SJSA1 (cell line): ENCODE measurements at regions not wholly inside any gene's neighbourhood (a gene's known extent, or its start where the extent isn't known, plus 50 kb on each side); places are given as distances from the start of the nearest gene placed in this dataset.

Experiments used
- DNase-seq, 2 experiments: peaks; one replicate each; pipeline ENCODE4 v3.0.0-alpha.2; 2015 to 2020; ENCODE audit warnings: low spot score in 2 of 2, low read depth in 1 of 2
- H3K27ac ChIP-seq: fragments of 250-450 bp; sonication (Bioruptor Pico); 2 replicates; pipeline ENCODE4 v1.5.1; 2020; ENCODE audit warnings: mild to moderate bottlenecking, moderate library complexity
- H3K27me3 ChIP-seq: fragments of 250-450 bp; sonication (Bioruptor Pico); replicated peaks from 2 replicates; pipeline ENCODE4 v1.5.1; 2020; ENCODE audit warnings: mild to moderate bottlenecking, moderate library complexity
- H3K36me3 ChIP-seq: fragments of 250-450 bp; sonication (Bioruptor Pico); 2 replicates; pipeline ENCODE4 v1.5.1; 2020; ENCODE audit warnings: mild to moderate bottlenecking
- H3K4me1 ChIP-seq: fragments of 250-450 bp; sonication (Bioruptor Pico); replicated peaks from 2 replicates; pipeline ENCODE4 v1.6.1; 2021; ENCODE audit warnings: mild to moderate bottlenecking
- H3K4me3 ChIP-seq: fragments of 250-450 bp; sonication (Bioruptor Pico); 2 replicates; pipeline ENCODE4 v1.5.1; 2020; ENCODE audit warnings: mild to moderate bottlenecking
- H3K9me3 ChIP-seq: fragments of 250-450 bp; sonication (Bioruptor Pico); replicated peaks from 2 replicates; pipeline ENCODE4 v1.5.1; 2020; ENCODE audit warnings: mild to moderate bottlenecking

DNA sequence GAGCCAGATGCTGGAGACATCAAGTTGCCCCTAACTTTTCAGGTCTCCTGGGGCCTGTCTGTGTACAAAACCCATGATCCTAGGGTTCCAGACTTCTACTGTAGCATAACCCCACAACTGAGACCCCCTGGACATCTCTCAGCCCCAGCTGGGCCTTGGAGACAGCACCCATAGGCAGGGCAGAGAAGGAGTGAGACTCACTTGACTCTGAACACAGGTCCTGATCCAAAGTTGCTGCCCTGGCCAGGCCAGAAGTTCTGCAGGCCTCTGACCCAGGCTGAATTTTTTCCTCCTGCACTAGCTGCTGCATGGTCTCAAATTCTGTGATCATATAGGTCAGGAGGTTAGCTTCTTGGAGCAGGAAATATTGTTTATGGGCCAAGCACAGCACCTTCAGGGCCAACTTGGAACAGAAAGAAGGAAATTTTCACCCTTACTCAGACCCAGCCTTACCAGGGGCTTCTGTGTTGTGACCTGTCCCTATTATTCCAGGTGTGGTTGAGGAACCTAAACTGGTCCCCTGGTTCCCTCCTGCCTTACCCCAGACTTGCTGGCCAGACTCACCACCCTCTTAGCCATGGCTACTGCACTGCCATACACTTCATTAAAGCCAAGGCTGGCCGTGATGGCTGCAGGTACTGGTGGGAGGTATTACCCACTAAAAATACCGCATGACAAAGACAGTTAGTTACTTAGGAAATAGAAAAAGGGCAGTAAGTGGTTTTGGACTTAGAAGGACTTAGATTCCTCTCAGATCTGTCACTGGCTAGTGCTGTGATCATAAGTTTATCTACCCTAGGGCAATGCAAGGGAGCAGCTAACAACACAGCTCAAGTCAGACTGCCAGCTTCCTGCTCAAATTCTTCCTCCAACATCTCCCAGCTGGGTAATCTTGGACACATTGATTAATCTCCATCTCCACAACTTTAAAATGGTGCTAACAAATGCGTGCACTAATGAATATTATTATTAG, 2180.1 kb downstream of the TP53TG3F start:
- no peak for DNase-seq

DNA sequence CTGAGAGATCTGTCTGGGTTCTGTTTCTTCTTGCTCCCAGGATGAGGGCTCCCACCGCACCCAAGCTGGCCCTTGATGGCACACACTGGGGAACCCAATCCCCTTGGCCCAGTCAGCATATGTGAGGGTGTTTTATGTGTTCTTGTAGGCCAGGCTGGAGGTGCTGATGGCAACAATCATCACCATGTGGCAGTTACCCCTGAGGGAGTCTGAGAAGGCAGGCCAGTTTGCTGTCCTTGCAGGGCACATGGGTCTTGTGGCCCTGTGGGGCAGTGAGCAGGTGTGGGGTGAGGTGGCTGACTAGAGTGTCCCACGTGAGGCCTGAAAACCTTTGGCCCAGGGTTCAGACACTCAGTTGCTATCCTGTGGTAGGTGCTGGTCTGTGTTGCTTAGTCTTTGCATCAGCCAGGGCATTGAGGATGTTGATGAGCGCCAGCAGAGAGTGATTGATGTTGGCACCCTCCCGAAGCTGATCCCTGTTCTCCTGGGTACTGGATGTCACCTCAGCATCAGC, 2183.0 kb downstream of the TP53TG3F start:
- no peaks in the 10 kb centered on the region for H3K27me3 ChIP-seq
- no peaks in the 10 kb centered on the region for H3K36me3 ChIP-seq
- DNase-seq: no peak
- H3K4me3 ChIP-seq: no peak overlapping the region
- H3K9me3 ChIP-seq: no peaks in the 10 kb centered on the region
- H3K27ac ChIP-seq: no peak overlapping the region
- no peaks in the 10 kb centered on the region for H3K4me1 ChIP-seq

More for the DNA sequence above, 2180.1 kb downstream of the TP53TG3F start:
- Histone ChIP-seq H3K4me3 (no peak overlapping the region), H3K27me3 (no peaks in the 10 kb centered on the region), H3K36me3 (no peaks in the 10 kb centered on the region), H3K9me3 (no peaks in the 10 kb centered on the region), H3K4me1 (no peaks in the 10 kb centered on the region), H3K27ac (no peak overlapping the region)

DNA sequence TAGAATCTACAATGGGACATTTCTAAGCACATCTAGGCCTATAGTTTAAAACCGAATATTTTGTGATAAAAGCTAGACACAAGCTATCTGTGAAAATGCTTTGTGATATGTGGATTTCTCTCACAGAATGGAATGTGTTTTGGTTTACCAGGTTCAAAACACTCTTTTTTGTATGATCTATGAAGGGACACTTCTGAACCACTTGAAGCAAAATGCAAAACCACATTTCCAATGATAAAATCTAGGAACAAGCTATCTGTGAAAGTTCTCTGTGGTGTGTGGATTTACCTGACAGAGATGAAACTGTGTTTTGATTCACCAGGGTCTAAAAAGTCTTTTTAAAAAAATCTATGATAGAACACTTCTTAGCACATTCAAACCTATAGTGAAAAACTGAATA, 2192.4 kb downstream of the TP53TG3F start:
- DNase-seq: no peak
- no peaks in the 10 kb centered on the region for H3K36me3 ChIP-seq
- no peaks in the 10 kb centered on the region for H3K9me3 ChIP-seq
- H3K27ac ChIP-seq: no peak overlapping the region
- no peak overlapping the region for H3K4me3 ChIP-seq
- H3K4me1 ChIP-seq: no peaks in the 10 kb centered on the region
- H3K27me3 ChIP-seq: no peaks in the 10 kb centered on the region

DNA sequence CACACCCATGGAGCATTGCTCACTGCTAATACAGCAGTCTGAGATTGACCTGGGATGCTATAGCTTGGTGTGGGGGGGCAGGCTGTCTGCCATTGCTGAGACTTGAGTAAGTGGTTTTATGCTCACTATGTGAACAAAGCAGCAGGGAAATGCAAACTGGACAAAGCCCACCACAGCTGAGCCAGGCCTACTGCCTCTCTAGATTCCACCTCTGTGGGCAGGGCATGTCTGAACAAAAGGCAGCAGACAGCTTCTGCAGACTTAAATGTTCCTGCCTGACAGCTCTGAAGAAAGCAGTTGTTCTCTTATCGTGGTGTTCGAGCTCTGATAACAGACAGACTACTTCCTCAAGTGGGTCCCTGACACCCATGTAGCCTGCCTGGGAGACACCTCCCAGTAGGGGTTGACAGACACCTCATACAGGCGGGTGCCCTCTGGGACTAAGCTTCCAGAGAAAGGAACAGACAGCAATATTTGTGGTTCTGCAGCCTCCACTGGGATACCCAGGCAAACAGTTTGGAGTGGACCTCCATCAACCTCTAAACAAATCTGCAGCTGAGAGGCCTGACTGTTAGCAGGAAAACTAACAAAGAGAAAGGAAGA, 2204.8 kb downstream of the TP53TG3F start:
- DNase-seq: no peak
- Histone ChIP-seq H3K4me3 (no peak overlapping the region), H3K27ac (no peak overlapping the region), H3K27me3 (no peaks in the 10 kb centered on the region), H3K9me3 (no peaks in the 10 kb centered on the region), H3K4me1 (no peaks in the 10 kb centered on the region), H3K36me3 (no peaks in the 10 kb centered on the region)

DNA sequence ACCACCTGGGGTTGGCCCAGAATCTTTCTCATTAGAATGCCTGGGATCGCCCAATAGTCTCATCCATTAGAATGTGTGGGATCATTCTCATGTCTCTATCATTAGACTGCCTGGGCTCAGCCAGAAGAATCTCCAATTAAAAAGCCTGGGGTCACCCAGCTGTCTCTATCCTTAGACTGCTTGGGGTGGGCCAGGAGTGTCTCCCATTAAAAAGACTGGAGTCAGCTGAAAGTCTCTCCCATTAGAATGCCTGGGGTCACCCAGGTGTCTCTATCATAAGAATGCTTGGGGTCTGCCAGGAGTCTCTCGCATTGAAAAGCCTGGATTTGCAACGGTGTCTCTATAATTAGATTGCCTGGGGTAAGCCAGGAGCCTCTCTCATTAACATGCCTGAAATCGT, 2225.7 kb downstream of the TP53TG3F start:
- Histone ChIP-seq H3K36me3 (no peaks in the 10 kb centered on the region), H3K9me3 (no peaks in the 10 kb centered on the region), H3K27ac (no peak overlapping the region), H3K4me3 (no peak overlapping the region), H3K27me3 (no peaks in the 10 kb centered on the region), H3K4me1 (no peaks in the 10 kb centered on the region)
- DNase-seq: no peak

DNA sequence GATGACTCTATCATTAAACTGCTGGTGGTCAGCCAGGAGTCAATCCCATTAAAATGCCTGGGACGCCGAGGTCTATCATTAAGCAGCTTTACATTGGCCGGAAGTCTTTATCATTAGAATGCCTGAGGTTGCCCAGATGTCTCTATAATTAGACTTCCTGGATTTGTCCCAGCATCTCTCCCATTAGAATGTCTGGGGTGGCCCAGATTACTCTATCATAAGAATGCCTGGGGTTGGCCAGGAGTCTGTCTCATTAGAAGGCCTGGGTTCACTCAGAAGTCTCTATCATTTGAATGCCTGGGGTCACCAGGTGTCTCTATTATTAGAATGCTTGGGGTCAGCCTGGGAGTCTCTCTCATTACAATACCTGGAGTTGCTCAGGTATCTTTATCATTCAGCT, 2227.2 kb downstream of the TP53TG3F start:
- no peaks in the 10 kb centered on the region for H3K4me1 ChIP-seq
- no peak overlapping the region for H3K4me3 ChIP-seq
- no peak overlapping the region for H3K27ac ChIP-seq
- no peaks in the 10 kb centered on the region for H3K27me3 ChIP-seq
- no peaks in the 10 kb centered on the region for H3K36me3 ChIP-seq
- H3K9me3 ChIP-seq: no peaks in the 10 kb centered on the region
- no peak for DNase-seq

DNA sequence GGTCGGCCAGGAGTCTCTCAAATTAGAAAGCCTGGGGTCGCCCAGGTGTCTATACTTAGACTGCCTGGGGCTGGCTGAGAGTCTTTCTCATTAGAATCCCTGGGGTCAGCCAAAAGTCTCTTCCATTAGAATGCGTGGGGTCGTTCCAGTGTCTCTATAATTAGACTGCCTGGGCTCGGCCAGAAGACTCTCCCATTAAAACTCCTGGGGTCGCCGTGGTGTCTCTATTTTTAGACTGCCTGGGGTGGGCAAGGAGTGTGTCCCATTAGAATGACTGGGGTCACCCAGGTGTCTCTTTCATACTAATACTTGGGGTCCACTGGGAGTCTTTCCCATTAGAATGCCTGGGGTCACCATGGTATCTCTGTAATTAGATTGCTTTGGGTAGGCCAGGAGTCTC, 2227.7 kb downstream of the TP53TG3F start:
- no peak overlapping the region for H3K4me3 ChIP-seq
- H3K4me1 ChIP-seq: no peaks in the 10 kb centered on the region
- DNase-seq: no peak
- H3K9me3 ChIP-seq: no peaks in the 10 kb centered on the region
- no peaks in the 10 kb centered on the region for H3K27me3 ChIP-seq
- no peaks in the 10 kb centered on the region for H3K36me3 ChIP-seq
- no peak overlapping the region for H3K27ac ChIP-seq

DNA sequence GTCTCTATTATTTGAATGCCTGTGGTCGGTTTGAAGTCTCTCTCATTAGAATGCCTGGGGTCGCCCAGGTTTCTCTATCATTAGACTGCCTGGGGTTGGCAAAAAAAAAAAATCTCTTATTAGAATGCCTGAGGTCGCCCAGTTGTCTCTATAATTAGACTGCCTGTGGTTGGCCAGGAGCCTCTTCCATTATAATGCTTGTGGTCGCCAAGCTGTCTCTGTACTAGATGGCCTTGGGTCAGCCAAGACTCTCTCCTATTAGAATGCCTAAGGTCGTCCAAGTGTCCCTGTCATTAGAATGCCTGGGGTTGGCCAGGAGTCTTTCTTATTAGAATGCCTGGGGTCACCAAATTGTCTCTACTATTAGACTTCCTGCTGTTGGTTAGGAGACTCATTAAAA, 2228.4 kb downstream of the TP53TG3F start:
- no peak for DNase-seq
- H3K4me3 ChIP-seq: no peak overlapping the region
- H3K36me3 ChIP-seq: no peaks in the 10 kb centered on the region
- no peaks in the 10 kb centered on the region for H3K27me3 ChIP-seq
- H3K9me3 ChIP-seq: no peaks in the 10 kb centered on the region
- H3K4me1 ChIP-seq: no peaks in the 10 kb centered on the region
- H3K27ac ChIP-seq: no peak overlapping the region

DNA sequence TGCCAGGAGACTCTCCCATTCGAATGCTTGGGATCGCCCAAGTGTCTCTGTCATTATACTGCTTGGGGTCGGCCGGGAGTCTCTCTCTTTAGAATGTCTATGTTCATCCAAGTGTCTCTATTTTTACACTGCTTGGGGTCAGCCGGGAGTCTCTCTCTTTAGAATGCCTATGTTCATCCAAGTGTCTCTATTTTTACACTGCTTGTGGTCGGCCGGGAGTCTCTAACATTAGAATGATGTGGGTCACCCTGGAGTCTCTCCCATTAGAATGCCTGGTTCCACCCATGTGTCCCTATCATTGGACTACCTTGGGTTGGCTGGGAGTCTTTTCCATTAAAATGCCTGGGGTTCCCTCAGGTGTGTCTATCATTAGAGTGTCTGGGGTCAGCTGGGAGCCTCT, 2230.4 kb downstream of the TP53TG3F start:
- H3K36me3 ChIP-seq: no peaks in the 10 kb centered on the region

DNA sequence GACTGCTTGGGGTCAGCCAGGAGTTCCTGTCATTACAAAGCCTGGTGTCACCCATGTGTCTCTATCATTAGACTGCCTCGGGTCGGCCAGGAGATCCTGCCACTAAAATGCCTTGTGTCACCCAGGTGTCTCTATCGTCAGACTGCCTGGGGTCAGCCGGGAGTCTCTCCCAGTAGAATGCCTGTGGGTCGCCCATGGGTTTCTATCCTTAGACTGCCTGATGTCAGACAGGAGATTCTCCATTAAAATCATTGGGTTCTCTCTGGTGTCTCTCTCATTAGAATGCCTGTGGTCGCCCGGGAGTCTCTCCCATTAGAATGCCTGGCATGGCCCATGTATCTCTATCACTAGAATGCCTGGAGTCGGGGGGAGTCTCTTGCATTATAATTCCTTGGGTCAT, 2231.0 kb downstream of the TP53TG3F start:
- no peaks in the 10 kb centered on the region for H3K4me1 ChIP-seq
- peak in 1 of 2 experiments; percentile 13 for DNase-seq
- H3K36me3 ChIP-seq: no peaks in the 10 kb centered on the region
- H3K27me3 ChIP-seq: no peaks in the 10 kb centered on the region
- H3K27ac ChIP-seq: no peak overlapping the region
- H3K4me3 ChIP-seq: no peak overlapping the region
- no peaks in the 10 kb centered on the region for H3K9me3 ChIP-seq

More for the DNA sequence above, 2230.4 kb downstream of the TP53TG3F start:
- no peaks in the 10 kb centered on the region for H3K9me3 ChIP-seq
- H3K27me3 ChIP-seq: no peaks in the 10 kb centered on the region
- no peak overlapping the region for H3K4me3 ChIP-seq
- DNase-seq: no peak
- H3K4me1 ChIP-seq: no peaks in the 10 kb centered on the region
- H3K27ac ChIP-seq: no peak overlapping the region

DNA sequence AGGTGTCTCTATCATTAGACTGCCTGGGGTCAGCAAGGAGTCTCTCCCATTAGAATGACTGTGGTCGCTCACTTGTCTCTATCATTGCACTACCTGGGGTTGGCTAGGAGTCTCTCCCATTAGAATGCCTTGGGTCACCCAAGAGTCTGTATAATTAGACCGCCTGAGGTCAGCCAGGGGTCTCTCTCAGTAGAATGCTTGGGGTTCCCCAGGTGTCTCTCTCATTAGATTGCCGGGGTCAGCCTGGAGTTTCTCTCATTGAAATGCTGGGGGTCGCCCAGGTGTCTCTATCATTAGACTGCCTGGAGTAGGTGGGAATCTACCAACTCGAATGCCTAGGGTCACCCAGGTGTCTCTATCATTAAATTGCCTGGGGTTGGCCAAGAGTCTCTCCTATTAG, 2231.6 kb downstream of the TP53TG3F start:
- DNase-seq: peak in 1 of 2 experiments; percentile 14
- no peaks in the 10 kb centered on the region for H3K9me3 ChIP-seq
- H3K36me3 ChIP-seq: no peaks in the 10 kb centered on the region
- no peak overlapping the region for H3K4me3 ChIP-seq
- no peaks in the 10 kb centered on the region for H3K4me1 ChIP-seq
- H3K27ac ChIP-seq: no peak overlapping the region
- H3K27me3 ChIP-seq: no peaks in the 10 kb centered on the region

DNA sequence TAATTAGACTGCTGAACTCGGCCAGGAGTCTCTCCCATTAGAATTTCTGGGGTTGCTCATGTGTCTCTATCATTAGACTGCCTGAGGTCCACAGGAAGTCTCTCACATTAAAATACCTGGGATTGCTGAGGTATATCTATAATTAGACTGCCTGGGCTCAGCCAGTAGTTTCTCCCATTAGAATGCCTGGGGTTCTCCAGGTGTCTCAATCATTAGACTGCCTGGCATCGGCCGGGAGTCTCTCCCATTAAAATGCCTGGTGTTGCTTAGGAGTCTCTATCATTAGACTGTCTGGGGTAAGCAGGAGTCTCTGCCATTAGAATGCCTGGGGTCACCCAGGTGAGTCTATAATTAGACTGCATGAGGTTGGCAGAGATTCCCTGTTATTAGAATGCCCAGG, 2233.4 kb downstream of the TP53TG3F start:
- Histone ChIP-seq H3K27me3 (no peaks in the 10 kb centered on the region), H3K36me3 (no peaks in the 10 kb centered on the region), H3K27ac (no peak overlapping the region), H3K9me3 (no peaks in the 10 kb centered on the region), H3K4me1 (no peaks in the 10 kb centered on the region), H3K4me3 (no peak overlapping the region)
- DNase-seq: peak in 1 of 2 experiments; percentile 10

DNA sequence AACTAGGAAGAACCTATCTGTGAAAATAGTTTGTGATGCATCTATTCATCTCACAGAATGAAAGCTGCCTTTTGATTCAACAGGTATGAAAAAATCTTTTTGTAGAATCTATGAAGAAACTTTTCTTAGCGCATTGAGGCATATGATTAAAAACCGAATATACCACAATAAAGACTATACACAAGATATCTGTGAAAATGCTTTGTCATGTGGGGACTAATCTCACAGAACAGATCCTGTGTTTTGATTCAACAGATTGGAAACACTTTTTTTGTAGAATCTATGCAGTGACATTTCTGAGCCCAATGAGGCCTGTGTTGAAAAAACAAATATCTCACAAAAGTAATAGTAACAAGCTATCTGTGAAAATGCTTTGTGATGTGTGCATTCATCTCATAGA, 2247.5 kb downstream of the TP53TG3F start:
- H3K36me3 ChIP-seq: no peaks in the 10 kb centered on the region
- H3K27ac ChIP-seq: no peak overlapping the region
- no peaks in the 10 kb centered on the region for H3K4me1 ChIP-seq
- H3K27me3 ChIP-seq: no peaks in the 10 kb centered on the region
- no peaks in the 10 kb centered on the region; the same call in 1 of the 2 replicates for H3K9me3 ChIP-seq
- H3K4me3 ChIP-seq: no peak overlapping the region
- DNase-seq: no peak

DNA sequence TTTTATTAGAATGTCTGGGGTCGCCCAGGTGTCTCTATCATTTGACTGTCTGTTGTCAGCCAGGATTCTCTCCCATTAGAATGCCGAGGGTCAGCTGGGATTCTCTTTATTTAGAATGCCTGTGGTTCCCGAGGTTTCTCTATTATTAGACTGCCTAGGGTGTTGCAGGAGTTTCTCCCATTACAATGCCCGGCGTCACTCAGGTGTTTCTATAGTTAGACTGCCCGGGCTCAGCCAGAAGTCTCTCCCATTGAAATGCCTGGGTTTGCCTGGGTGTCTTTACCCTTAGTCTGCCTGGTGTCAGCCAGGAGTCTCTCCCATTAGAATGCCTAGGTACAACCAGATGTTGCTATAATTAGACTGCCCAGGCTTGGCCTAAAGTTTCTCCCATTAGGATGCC, 2252.0 kb downstream of the TP53TG3F start:
- Histone ChIP-seq H3K36me3 (no peaks in the 10 kb centered on the region), H3K27me3 (no peaks in the 10 kb centered on the region), H3K4me1 (no peaks in the 10 kb centered on the region), H3K4me3 (no peak overlapping the region), H3K9me3 (no peaks in the 10 kb centered on the region; the same call in 1 of the 2 replicates), H3K27ac (no peak overlapping the region)
- DNase-seq: no peak
